ENCODE measurements at regions not wholly inside any gene's neighbourhood (a gene's known extent, or its start where the extent isn't known, plus 50 kb on each side); places are given as distances from the start of the nearest gene placed in this dataset.
A peak's percentile ranks its signal among the peaks of the same experiment; 100 is the strongest.
"Not testable (repeated sequence)": the region's sequence is repeated elsewhere in the genome, so short reads cannot be mapped to it uniquely, and the experiment has no call there.

GRCh38 chr22:47872761-47873535, 1110.5 kb downstream of the TBC1D22A start:
- DNase-seq (ENCODE audit: low spot score): no peak

DNA sequence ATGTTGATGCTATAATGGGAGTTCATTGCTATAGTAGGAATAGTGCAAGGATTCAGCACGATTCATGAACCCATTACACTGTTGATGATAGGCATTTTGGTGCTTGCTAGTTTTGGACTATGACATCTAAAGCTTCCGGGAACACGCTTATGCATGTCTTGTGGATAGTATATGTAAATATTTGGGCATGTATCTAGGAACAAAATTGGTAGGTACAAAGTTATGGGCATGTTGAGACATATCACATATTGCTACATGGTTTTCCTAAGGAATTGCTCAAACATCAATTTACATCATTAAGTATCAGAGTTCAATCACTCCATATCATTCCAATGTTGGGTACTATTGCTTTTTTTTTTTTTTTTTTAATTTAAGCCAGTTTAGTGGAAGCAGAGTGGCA, 1103.2 kb downstream of the TBC1D22A start:
- DNase-seq (ENCODE audit: low spot score): no peak

DNA sequence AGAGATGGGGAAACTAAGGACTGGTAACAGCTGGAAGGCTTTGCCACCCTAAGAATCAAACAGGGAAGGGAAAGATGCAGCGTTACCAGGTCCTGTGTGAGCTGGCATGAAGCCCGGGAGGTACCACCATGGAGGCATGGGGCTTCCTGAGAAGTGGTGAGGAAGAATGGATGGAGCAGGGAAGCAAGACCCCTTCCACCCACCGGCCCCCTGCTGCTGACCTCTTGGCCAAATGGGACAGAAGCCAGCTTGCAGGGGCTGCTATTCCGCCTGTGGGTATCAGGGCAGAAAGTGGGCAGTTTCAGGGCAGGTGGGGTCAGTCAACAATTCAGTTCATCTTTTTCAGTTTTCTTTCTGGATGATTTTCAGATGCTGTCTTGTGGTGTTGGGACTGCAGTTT, 1099.9 kb downstream of the TBC1D22A start:
- DNase-seq (ENCODE audit: low spot score): no peak

DNA sequence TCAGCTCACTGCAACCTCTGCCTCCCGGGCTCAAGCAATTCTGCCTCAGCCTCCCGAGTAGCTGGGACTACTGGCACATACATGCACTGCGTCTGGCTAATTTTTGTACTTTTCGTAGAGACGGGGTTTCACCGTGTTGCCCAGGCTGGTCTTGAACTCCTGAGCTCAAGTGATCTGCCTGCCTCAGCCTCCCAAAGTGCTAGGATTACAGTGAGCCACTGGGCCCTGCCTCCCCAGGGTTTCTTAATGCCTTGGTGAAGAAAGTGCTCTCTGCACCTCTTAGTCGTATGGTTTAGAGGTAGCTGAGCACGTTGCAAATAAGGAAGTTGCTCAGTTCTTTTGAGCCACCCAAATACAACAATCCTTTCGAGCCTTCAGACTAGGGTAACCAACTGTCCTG, 1098.5 kb downstream of the TBC1D22A start:
- not testable (repeated sequence) for DNase-seq (ENCODE audit: low spot score)

DNA sequence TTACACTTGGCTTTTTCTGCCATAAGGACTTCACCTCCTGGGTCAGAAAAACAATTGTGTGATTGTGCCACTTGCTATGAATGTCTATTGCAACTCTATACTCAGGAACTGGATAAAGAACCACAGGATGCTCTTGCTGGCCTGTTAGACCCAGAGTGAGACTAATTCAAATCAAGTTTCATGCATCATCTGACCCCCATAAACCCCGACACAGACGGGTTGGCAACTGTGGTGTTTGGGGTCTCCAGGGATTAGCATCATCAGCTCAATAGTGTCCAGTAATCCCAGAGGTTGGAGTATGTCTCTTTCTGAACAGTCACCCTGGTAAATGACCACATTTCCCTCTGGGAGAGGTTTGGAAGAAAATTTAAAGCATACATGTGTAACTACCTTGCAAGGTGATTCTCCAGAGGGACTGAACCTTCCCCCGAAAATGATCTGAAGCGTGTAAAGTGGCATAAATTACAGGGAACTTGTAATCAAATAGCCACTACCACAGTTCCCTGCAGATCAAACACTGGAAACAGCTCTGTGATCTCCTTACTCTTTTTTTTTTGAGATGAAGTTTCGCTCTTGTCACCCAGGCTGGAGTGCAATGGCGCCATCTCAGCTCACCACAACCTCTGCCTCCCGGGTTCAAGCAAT, 1097.6 kb downstream of the TBC1D22A start:
- DNase-seq (ENCODE audit: low spot score): no peak

DNA sequence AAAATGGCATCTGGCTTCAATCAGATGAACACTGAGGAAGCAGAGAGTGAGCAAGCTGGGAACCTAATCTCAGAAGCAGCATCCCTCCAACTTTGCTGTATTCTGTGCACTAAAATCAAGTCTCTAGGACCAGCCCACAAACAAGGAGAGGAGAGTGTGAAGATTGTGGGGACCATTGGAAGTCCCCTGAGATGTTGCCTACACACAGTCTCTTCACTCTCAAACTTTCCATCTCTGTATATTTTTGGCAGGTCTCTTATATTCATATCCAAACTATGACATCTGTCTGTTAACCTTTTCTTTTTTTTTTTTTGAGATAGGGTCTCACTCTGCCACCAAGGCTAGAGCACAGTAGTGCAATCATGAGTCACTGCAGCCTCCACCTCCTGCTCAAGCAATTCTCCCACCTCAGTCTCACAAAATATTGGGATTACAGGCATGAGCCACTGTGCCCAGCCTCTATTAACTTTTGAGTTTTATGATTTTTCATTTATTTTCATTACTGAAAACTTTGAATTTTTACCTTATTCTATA, 1096.4 kb downstream of the TBC1D22A start:
- no peak for DNase-seq (ENCODE audit: low spot score)

GRCh38 chr22:47854680-47855079, 1092.2 kb downstream of the TBC1D22A start:
- DNase-seq (ENCODE audit: low spot score): no peak

- no peak for DNase-seq (ENCODE audit: low spot score)
Observed at GRCh38 chr22:47854251-47854650, 1091.8 kb downstream of the TBC1D22A start.

GRCh38 chr22:47853750-47854149, 1091.3 kb downstream of the TBC1D22A start:
- no peak for DNase-seq (ENCODE audit: low spot score)

DNA sequence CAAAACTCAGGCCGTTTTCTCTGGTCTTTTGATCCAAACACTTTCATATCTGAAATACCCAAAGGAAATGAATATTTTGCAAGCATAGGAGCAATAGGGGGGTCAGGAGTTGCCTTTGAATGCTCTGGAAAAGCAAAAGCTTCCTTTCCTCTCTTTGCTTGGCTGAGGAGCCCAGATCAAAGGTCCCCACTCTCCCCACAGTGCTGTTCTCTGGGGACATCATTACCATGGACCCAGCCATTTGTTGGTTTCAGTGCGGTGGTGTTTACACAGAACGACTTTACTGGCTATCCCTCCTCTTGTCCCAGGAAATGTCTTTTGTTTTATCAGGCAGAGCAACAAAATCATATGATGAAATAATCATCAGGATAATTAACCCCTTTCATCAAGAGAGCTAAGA, 1089.1 kb downstream of the TBC1D22A start:
- DNase-seq (ENCODE audit: low spot score): no peak

- DNase-seq (ENCODE audit: low spot score): no peak
Observed at GRCh38 chr22:47850644-47851151, 1088.2 kb downstream of the TBC1D22A start.

GRCh38 chr22:47849576-47849975, 1087.1 kb downstream of the TBC1D22A start:
- DNase-seq (ENCODE audit: low spot score): no peak

- DNase-seq (ENCODE audit: low spot score): no peak
Observed at GRCh38 chr22:47848184-47848920, 1085.9 kb downstream of the TBC1D22A start.

- DNase-seq (ENCODE audit: low spot score): no peak
Observed at GRCh38 chr22:47847131-47847890, 1084.9 kb downstream of the TBC1D22A start.

GRCh38 chr22:47846206-47846605, 1083.8 kb downstream of the TBC1D22A start:
- DNase-seq (ENCODE audit: low spot score): no peak

- no peak for DNase-seq (ENCODE audit: low spot score)
Observed at GRCh38 chr22:47842119-47842518, 1079.7 kb downstream of the TBC1D22A start.

- DNase-seq (ENCODE audit: low spot score): no peak
Observed at GRCh38 chr22:47841156-47841555, 1078.7 kb downstream of the TBC1D22A start.

DNA sequence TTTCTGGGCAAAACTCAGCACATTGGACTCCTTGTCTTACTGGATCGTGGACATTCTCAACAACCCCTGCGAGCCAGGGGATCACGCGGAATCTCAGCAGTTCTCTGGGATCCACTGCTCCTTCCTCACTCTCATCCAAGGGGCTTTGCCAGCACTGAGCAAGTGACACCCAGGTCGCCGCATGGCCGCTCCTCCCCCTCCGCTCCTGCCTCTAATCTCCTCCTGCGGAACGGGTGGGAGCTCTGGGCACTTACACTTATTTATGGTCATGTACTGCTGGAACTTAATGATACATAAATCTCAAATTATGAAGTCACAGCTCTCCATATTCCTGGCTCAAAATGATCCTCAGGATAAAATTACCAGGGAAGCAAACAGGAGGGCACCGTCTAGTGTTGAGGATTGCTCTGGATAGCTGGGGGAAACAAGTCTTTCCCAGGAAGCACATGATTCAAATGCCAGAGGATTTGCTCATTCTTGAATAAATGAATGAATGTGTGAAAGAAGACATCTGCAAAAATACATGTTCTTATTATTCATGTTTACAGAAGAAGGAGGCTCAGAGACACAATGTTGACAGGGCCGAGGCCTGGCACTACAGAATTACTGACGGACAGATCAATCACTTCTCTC, 1077.3 kb downstream of the TBC1D22A start:
- no peak for DNase-seq (ENCODE audit: low spot score)

- DNase-seq (ENCODE audit: low spot score): no peak
Observed at GRCh38 chr22:47837703-47838102, 1075.3 kb downstream of the TBC1D22A start.

DNA sequence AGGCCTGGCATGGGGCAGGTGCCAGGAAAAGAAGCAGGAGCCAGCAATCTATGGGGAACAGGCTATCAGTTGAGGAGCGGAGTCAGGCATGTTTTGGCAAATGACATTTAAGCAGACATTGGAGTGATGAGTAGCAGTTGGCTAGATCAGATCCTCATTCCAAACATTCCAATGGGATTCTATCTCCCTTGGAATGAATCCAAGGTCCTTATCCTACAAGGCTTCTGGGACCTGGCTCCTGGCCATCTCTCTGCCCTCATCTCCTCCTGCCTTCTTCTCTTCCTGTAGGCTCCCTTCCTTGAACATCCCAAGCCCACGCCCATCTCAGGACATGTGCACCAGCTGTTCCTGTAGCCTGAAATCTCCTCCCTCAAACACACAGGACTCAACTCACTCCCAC, 1074.5 kb downstream of the TBC1D22A start:
- DNase-seq (ENCODE audit: low spot score): peak; percentile 13

DNA sequence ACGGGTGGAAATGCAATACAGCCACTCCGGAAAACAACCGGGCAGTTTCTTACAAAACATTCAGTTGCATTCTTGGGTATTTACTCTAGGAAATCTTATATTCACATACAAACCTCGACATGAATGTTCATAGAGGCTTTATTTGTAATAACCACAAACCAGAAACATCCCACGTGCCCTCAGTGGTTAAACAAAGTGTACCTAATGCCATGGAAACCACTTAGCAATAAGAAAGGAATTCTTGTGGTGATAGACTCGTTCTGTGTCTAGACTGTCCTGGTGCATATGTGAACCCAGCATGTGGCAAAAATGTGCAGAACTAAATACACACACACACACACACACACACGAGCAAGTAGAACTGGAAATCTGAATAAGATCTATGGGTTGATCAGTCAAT, 1073.3 kb downstream of the TBC1D22A start:
- peak; percentile 85 for DNase-seq (ENCODE audit: low spot score)

All from AG08395 (cell line).